Osteoblast (primary cell): ENCODE measurements at regions not wholly inside any gene's neighbourhood (a gene's known extent, or its start where the extent isn't known, plus 50 kb on each side); places are given as distances from the start of the nearest gene placed in this dataset.

Experiments
- DNase-seq: peaks from one replicate; pipeline ENCODE4 v3.0.0; 2011; ENCODE audit warnings: low spot score, mixed read lengths; ENCODE audit not compliant: insufficient read length; ENCODE audit errors: missing footprints
- H2AFZ ChIP-seq: 2 replicates; pipeline ENCODE4 v1.6.0; 2011; ENCODE audit warnings: mild to moderate bottlenecking, low read length
- H3K27ac ChIP-seq: 2 replicates; pipeline ENCODE4 v1.5.1; 2011; ENCODE audit warnings: mild to moderate bottlenecking, low read depth, low read length, moderate library complexity
- H3K27me3 ChIP-seq: 2 replicates; pipeline ENCODE4 v1.6.0; 2012; ENCODE audit warnings: mild to moderate bottlenecking, control low read depth, inconsistent platforms, low read length, moderate library complexity; ENCODE audit not compliant: insufficient read depth
- H3K36me3 ChIP-seq: 2 replicates; pipeline ENCODE4 v1.5.1; 2011; ENCODE audit warnings: mild to moderate bottlenecking, low read length, control low read depth, moderate library complexity; ENCODE audit not compliant: insufficient read depth
- H3K4me1 ChIP-seq: 2 replicates; pipeline ENCODE4 v1.5.1; 2011; ENCODE audit warnings: mild to moderate bottlenecking, low read length, control low read depth, moderate library complexity; ENCODE audit not compliant: insufficient read depth
- H3K4me2 ChIP-seq: 2 replicates; pipeline ENCODE4 v1.6.0; 2011; ENCODE audit warnings: mild to moderate bottlenecking, low read length; ENCODE audit not compliant: insufficient read depth
- H3K4me3 ChIP-seq: fragments of 200-600 bp; sonication (generic); 3 replicates; pipeline ENCODE4 v1.5.1; 2012; ENCODE audit warnings: mild to moderate bottlenecking, low read length, inconsistent platforms; ENCODE audit not compliant: insufficient read depth
- H3K79me2 ChIP-seq: 2 replicates; pipeline ENCODE4 v1.6.0; 2012; ENCODE audit warnings: mild to moderate bottlenecking, low read length, control low read depth, inconsistent platforms; ENCODE audit not compliant: insufficient read depth
- H3K9me3 ChIP-seq: 2 replicates; pipeline ENCODE4 v1.5.1; 2011; ENCODE audit warnings: low read depth, low read length, control low read depth
- H4K20me1 ChIP-seq: 2 replicates; pipeline ENCODE4 v1.6.0; 2012; ENCODE audit warnings: mild to moderate bottlenecking, low read length, control low read depth; ENCODE audit not compliant: insufficient read depth
- CTCF ChIP-seq: IDR thresholded peaks from 2 replicates; pipeline ENCODE4 v1.5.1; 2011; ENCODE audit warnings: mild to moderate bottlenecking, low read depth, low read length, moderate library complexity; ENCODE audit errors: extremely low read depth

- H3K36me3 ChIP-seq, result no peaks in the 10 kb centered on the region
These were observed 153.8 kb upstream of the SERP2 start for GRCh38 chr13:44219577-44220548.

GRCh38 chr13:44220948-44221347, 152.7 kb upstream of the SERP2 start:
- H2AFZ ChIP-seq, result no peak overlapping the region
- no peak overlapping the region for H3K4me3 ChIP-seq
- no peaks in the 10 kb centered on the region for H3K27me3 ChIP-seq
- H3K27ac ChIP-seq, result peak overlapping the region; percentile 94
- DNase-seq, result no peak
- no peaks in the 10 kb centered on the region for H3K36me3 ChIP-seq
- H3K9me3 ChIP-seq, result no peaks in the 10 kb centered on the region
- no peak for TF ChIP-seq CTCF
- peaks cover 31% of the 10 kb centered on the region for H3K4me1 ChIP-seq
- H3K4me2 ChIP-seq, result peak overlapping the region; percentile 53
- H4K20me1 ChIP-seq, result no peaks in the 10 kb centered on the region
- no peaks in the 10 kb centered on the region for H3K79me2 ChIP-seq

More at GRCh38 chr13:44219577-44220548, 153.8 kb upstream of the SERP2 start:
- Histone ChIP-seq H3K4me1 (peaks cover 31% of the 10 kb centered on the region), H2AFZ (no peak overlapping the region), H4K20me1 (no peaks in the 10 kb centered on the region), H3K27ac (peak overlapping the region; percentile 94), H3K79me2 (no peaks in the 10 kb centered on the region), H3K4me3 (peak overlapping the region; percentile 22), H3K27me3 (no peaks in the 10 kb centered on the region), H3K4me2 (peak overlapping the region; percentile 53), H3K9me3 (no peaks in the 10 kb centered on the region)
- peak; percentile 89 for DNase-seq
- TF ChIP-seq CTCF, result no peak

- Histone ChIP-seq H3K9me3 (no peaks in the 10 kb centered on the region), H3K4me2 (no peak overlapping the region), H3K4me3 (no peak overlapping the region), H3K4me1 (peaks cover 31% of the 10 kb centered on the region), H2AFZ (no peak overlapping the region), H3K27ac (no peak overlapping the region), H3K36me3 (no peaks in the 10 kb centered on the region), H3K79me2 (no peaks in the 10 kb centered on the region), H4K20me1 (no peaks in the 10 kb centered on the region), H3K27me3 (no peaks in the 10 kb centered on the region)
- TF ChIP-seq CTCF, result no peak
- DNase-seq, result no peak
These were observed 152.0 kb upstream of the SERP2 start for GRCh38 chr13:44221657-44222056.

- H3K4me1 ChIP-seq, result peaks cover 26% of the 10 kb centered on the region
- H3K79me2 ChIP-seq, result no peaks in the 10 kb centered on the region
- no peaks in the 10 kb centered on the region for H4K20me1 ChIP-seq
- no peaks in the 10 kb centered on the region for H3K27me3 ChIP-seq
- no peaks in the 10 kb centered on the region for H3K36me3 ChIP-seq
- H3K4me3 ChIP-seq, result no peak overlapping the region
- no peaks in the 10 kb centered on the region for H3K9me3 ChIP-seq
- no peak for DNase-seq
- no peak overlapping the region for H2AFZ ChIP-seq
- no peak overlapping the region for H3K4me2 ChIP-seq
- no peak for TF ChIP-seq CTCF
- no peak overlapping the region for H3K27ac ChIP-seq
These were observed 149.7 kb upstream of the SERP2 start for GRCh38 chr13:44223770-44224444.
